GM06990 (cell line): ENCODE measurements at regions not wholly inside any gene's neighbourhood (a gene's known extent, or its start where the extent isn't known, plus 50 kb on each side); places are given as distances from the start of the nearest gene placed in this dataset.
"Not testable (repeated sequence)": the region's sequence is repeated elsewhere in the genome, so short reads cannot be mapped to it uniquely, and the experiment has no call there.

Experiments
- DNase-seq: peaks from one replicate; pipeline ENCODE4 v3.0.0-alpha.2; 2011; ENCODE audit not compliant: insufficient read length; ENCODE audit errors: extremely low read depth
- H3K27me3 ChIP-seq: replicated peaks from 2 replicates; pipeline ENCODE4 v1.6.0; 2011; ENCODE audit warnings: low read length; ENCODE audit not compliant: control insufficient read depth, insufficient read depth
- H3K36me3 ChIP-seq: 2 replicates; pipeline ENCODE4 v1.5.1; 2011; ENCODE audit warnings: low read length; ENCODE audit not compliant: control insufficient read depth, insufficient read depth
- H3K4me3 ChIP-seq: replicated peaks from 2 replicates; pipeline ENCODE4 v1.5.1; 2011; ENCODE audit warnings: low read depth, mild to moderate bottlenecking, control low read depth, low read length
- TF ChIP-seq, protein P1 (sequence below): IDR thresholded peaks from 2 replicates; pipeline ENCODE4 v1.5.1; 2011; ENCODE audit warnings: low read length, control low read depth, mild to moderate bottlenecking, inconsistent platforms; ENCODE audit not compliant: insufficient read depth, poor library complexity, severe bottlenecking

DNA sequence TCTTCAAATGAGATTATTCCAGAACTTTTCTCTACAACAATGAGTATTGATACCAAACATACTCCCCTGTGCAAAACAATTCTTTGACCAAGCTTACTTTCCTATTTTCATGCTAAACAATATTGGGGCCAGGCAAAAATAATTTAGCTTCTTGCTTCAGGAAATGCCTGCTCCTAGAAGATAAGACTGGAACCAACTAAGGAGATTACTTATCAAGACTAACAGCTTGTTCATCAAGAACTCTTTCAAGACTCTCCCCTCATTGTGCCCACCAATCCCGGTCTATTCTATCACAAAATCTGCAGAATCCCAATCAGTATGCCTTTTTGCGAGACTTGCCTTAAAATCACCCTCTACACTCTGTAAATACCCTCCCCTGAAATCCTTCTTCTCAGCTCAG, 536.6 kb downstream of the RWDD3 start:
- no peak for DNase-seq
- TF ChIP-seq, protein P1, sequence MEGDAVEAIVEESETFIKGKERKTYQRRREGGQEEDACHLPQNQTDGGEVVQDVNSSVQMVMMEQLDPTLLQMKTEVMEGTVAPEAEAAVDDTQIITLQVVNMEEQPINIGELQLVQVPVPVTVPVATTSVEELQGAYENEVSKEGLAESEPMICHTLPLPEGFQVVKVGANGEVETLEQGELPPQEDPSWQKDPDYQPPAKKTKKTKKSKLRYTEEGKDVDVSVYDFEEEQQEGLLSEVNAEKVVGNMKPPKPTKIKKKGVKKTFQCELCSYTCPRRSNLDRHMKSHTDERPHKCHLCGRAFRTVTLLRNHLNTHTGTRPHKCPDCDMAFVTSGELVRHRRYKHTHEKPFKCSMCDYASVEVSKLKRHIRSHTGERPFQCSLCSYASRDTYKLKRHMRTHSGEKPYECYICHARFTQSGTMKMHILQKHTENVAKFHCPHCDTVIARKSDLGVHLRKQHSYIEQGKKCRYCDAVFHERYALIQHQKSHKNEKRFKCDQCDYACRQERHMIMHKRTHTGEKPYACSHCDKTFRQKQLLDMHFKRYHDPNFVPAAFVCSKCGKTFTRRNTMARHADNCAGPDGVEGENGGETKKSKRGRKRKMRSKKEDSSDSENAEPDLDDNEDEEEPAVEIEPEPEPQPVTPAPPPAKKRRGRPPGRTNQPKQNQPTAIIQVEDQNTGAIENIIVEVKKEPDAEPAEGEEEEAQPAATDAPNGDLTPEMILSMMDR: no peak
- Histone ChIP-seq H3K27me3 (no peaks in the 10 kb centered on the region), H3K4me3 (no peak overlapping the region), H3K36me3 (no peaks in the 10 kb centered on the region)

DNA sequence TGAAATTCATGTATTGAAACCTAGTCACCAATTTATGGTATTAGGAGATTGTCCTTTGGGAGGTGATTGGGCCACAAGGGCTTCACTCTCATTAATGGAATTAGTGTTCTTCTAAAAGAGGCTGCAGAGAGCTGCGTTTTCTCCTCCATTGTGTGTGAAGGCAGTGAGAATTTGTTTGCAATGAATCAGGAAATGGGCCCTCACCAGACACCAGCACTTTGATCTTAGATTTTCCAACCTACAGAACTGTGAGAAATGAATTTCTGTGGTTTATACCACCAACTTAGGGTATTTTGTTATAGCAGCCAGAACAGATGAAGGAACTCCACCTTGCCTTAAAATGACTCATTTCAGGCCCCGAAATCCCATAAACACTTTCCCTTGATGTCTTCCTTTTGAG, 544.2 kb downstream of the RWDD3 start:
- Histone ChIP-seq H3K27me3 (no peaks in the 10 kb centered on the region), H3K4me3 (no peak overlapping the region), H3K36me3 (no peaks in the 10 kb centered on the region)
- TF ChIP-seq, protein P1: no peak
- no peak for DNase-seq

DNA sequence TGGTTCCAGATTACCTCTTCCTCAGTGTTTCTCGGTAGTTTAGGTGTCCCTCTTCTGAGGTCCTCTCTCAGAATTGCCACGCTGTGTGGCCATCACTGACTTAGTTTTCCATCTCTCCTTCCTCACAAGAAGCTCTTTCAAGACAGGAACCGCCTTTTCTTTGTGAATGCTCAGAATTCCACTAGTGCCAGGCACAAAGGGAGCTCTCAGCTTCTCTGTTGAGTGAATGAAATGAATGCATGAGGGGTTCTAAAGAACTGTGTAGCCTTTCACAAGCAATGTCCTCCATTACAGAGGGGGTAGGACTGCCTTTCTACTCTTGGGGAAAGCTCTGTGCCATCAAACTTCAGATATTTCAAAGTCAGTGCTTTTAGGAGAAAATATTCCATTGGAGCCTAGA, 546.8 kb downstream of the RWDD3 start:
- TF ChIP-seq, protein P1: no peak
- no peak overlapping the region for H3K4me3 ChIP-seq
- no peak for DNase-seq
- no peaks in the 10 kb centered on the region for H3K27me3 ChIP-seq
- H3K36me3 ChIP-seq: no peaks in the 10 kb centered on the region

DNA sequence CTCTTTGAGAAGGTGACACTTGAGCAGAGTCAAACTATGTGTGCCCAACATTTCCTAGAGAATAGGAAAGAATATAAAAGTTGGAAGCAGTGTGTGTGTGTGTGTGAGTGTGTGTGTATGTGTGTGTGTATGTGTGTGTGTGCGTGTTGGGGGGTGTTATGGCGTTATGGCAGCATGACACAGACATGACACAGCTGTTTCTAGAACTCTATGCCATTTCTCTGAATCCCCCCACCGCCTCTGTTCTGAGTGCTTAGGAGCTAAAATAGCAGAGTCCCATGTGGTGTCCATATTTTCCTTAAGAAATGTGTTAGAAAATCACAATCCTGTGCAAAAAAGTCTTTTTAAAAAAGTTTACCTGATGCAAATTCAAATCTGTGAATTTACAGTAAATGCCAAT, 556.1 kb downstream of the RWDD3 start:
- Histone ChIP-seq H3K4me3 (no peak overlapping the region), H3K36me3 (no peaks in the 10 kb centered on the region), H3K27me3 (no peaks in the 10 kb centered on the region)
- TF ChIP-seq, protein P1: no peak
- DNase-seq: no peak

GRCh38 chr1:95793893-95794292, 559.9 kb downstream of the RWDD3 start:
- Histone ChIP-seq H3K27me3 (no peaks in the 10 kb centered on the region), H3K36me3 (no peaks in the 10 kb centered on the region), H3K4me3 (no peak overlapping the region)
- TF ChIP-seq, protein P1: no peak
- DNase-seq: no peak

DNA sequence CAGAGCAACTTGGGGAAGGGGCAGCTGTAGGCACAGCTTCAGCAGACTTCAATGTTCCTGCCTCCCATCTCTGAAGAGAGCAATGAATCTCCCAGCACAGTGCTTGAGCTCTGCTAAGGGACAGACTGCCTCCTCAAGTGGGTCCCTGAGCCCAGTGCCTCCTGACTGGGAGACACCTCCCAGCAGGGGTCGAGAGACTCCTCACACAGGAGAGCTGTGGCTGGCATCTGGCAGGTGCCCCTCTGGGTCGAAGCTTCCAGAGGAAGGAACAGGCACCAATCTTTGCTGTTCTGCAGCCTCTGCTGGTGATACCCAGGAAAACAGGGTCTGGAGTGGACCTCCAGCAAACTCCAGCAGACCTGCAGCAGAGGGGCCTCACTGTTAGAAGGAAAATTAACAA, 563.8 kb downstream of the RWDD3 start:
- not testable (repeated sequence) for H3K4me3 ChIP-seq, H3K36me3 ChIP-seq, DNase-seq, H3K27me3 ChIP-seq
